SK-N-MC (cell line): ENCODE measurements at regions not wholly inside any gene's neighbourhood (a gene's known extent, or its start where the extent isn't known, plus 50 kb on each side); places are given as distances from the start of the nearest gene placed in this dataset.

Experiments used
- EZH2 ChIP-seq: fragments of 200-600 bp; sonication (generic); IDR thresholded peaks from one replicate; pipeline ENCODE4 v1.6.1; 2017; ENCODE audit warnings: antibody characterized with exemption
- FOXP2 ChIP-seq: optimal IDR thresholded peaks from 2 replicates; pipeline ENCODE3; 2011; ENCODE audit warnings: mild to moderate bottlenecking, moderate library complexity; ENCODE audit not compliant: insufficient read depth; ENCODE audit errors: extremely low read length, control extremely low read depth
- POLR2AphosphoS5 ChIP-seq: IDR thresholded peaks from 2 replicates; pipeline ENCODE4 v1.6.1; 2012; ENCODE audit warnings: mild to moderate bottlenecking, low read depth, low read length, borderline replicate concordance

DNA sequence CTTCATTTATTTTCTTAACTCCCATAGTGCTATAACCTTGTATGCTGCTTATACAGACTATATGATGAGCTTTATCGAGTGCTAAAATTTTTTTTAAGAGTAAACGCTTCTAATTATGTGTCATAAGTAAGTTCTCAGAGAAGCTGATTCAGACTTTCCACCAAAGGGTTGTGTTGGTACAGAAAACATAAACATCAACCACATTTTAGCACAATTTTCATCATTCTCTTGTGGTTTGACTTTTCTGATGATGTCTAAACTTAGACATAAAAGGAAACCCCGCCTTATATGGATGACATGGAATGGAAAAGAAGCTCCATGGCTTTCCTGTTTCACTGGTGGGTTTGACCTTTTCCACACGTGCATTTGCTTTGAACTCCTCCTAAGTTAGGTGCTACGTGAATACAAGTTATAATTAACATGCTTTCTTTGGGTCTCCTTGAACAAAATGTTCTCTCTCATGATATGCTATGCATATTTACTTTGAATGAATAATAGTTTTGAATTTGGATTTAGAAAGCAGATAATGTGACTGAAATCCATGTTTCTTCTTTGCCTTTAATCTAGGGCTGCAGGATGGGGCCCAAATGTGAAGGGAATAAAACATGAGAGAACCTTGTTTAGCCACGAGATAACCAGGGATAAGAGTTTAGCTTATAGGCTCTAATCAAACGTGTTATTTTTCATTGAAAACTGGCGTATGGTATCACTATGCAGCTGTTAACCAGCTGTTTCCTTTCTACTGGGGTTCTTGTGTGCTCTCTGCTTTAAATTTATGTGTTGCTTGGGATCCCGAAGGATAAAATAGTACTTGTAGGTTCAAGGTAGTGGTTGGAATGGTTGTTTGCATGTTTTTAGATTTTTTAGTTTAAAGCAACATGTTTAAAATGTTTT lies 127.1 kb upstream of the AHI1 start:
- no peak for TF ChIP-seq POLR2AphosphoS5
- TF ChIP-seq EZH2 = no peak
- no peak for TF ChIP-seq FOXP2
